ENCODE measurements at regions not wholly inside any gene's neighbourhood (a gene's known extent, or its start where the extent isn't known, plus 50 kb on each side); places are given as distances from the start of the nearest gene placed in this dataset.

DNA sequence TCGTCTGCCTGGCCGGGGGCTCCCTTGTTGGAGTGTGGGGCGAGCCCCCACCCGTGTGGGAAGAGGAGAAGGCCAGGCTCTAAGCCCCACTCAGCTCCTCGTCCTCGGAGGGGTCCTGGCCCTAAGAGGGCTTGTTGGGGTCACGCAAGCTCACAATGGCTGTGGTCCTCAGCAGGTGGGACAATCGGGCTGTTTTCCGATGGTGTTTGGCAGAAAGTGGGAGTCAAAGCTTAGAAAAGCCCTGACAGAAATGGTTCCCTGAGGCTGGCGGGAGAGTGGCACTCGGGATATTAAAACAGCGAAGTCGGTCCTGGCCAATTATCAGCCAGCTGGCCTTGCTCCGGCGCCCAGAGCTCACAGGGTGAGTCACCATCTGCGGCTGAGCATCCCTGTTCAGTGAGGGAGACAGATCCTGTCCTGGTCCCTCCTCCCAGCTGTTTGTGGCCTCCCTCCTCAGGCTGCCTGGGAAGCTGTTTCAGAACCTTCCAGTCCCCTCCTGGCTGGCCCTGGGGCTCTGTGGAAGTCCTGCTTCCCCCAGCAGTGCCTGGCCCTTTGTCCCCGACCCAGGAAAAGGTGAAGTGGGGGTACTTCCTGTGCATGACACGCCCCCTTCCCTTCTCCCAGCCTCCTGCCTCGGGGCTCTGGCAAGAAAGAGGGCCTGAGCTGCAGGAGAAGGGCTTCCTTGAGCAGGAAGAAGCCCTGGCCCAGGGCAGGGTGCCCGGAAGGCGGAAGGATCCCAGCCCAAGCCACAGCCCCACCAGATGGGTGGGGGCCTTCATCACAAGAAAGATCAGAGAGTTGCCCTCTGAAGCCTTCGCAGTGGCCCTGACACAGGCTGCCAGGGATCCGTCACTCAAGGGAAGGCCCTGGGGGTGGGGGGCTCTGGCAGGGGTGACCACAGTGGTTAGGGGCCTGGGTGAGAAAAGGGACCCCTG is 53.6 kb upstream of the BHLHE23 start:
- H3K27ac ChIP-seq: no peak overlapping the region
- DNase-seq (ENCODE audit: low read depth, low spot score): no peak

DNA sequence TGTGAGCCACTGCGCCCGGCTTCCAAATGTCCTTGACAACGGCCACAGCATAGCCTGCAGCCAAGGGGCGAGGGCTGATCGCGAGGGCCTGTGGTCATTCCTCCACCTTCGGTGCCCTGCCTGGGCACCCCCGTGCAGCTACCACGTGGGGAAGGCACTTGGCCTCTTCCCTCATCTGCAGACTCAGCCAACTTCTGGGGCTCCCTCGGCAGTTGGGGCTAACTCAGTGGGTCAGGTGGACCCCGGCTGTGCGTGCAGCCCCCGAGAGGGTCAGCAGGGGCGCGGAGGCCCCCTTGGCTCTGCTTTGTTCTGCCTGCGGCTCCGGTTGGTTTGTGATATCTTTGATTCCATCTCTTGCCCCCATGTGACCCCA is 52.9 kb upstream of the BHLHE23 start:
- no peak for DNase-seq (ENCODE audit: low read depth, low spot score)
- H3K27ac ChIP-seq: no peak overlapping the region

DNA sequence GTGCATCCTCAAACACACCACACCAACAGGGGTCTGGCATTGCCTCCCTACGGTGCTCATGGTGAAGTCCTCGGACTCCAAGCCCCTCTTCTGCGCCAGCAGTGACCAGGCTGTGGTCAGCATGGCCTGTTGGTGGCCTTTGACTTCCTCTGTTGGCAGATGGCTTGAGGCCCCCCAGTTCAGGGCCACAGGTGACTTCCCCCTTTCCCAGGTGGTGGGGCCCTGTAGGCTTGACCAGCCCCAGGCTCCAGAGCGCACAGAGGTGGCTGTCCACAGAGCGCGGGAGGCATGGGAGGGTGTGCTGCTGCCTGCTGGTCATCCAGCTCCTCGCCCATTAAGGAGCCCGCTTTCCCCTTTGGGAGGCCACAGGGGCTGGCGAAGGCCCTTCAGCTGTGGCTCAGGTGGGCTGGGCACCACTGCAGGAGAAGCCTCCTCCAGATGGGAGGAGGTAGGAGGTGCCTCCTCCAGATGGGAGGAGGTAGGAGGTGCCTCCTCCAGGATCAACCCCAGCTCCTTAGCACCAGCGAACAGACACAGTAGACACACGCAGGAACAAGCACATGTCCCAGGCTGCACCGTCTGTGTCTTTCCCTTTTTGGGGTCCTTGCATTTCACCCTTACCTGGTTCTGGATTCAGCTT is 52.1 kb upstream of the BHLHE23 start:
- no peak for DNase-seq (ENCODE audit: low read depth, low spot score)
- no peak overlapping the region for H3K27ac ChIP-seq

DNA sequence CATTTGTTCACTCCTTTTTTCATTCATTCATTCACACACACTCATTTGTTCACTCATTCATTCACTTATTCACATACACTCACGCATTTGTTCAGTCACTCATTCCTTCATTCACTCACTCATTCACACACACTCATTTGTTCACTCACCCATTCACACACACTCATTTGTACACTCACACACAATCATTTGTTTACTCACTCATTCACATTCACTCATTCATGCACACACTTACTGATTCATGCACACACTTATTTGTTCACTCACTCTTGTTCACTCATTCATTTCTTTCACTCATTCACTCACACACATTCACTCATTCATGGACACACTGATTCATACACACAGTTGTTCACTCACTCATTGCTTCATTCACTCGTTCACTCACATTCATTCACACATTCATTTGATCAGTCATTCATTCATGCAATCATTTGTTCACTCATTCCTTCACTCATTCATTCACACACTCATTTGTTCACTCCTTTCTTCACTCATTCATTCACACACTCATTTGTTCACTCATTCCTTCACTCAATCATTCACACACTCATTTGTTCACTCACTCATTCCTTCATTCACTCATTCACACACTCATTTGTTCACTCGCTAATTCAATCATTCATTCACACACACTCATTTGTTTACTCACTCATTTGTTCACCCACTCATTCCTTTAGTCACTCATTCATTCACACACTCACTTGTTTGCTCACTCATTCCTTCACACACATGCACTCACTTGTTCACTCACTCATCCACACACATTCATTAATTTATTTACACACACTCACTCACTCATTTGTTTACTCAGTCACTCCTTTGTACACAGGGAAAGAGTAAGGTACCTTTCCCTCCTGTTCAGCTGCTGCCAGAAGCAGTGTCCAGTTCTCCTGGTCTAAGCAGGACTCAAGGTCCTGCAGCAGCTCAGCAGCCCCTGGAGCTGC is 50.7 kb upstream of the BHLHE23 start:
- H3K27ac ChIP-seq: no peak overlapping the region
- DNase-seq (ENCODE audit: low read depth, low spot score): no peak

DNA sequence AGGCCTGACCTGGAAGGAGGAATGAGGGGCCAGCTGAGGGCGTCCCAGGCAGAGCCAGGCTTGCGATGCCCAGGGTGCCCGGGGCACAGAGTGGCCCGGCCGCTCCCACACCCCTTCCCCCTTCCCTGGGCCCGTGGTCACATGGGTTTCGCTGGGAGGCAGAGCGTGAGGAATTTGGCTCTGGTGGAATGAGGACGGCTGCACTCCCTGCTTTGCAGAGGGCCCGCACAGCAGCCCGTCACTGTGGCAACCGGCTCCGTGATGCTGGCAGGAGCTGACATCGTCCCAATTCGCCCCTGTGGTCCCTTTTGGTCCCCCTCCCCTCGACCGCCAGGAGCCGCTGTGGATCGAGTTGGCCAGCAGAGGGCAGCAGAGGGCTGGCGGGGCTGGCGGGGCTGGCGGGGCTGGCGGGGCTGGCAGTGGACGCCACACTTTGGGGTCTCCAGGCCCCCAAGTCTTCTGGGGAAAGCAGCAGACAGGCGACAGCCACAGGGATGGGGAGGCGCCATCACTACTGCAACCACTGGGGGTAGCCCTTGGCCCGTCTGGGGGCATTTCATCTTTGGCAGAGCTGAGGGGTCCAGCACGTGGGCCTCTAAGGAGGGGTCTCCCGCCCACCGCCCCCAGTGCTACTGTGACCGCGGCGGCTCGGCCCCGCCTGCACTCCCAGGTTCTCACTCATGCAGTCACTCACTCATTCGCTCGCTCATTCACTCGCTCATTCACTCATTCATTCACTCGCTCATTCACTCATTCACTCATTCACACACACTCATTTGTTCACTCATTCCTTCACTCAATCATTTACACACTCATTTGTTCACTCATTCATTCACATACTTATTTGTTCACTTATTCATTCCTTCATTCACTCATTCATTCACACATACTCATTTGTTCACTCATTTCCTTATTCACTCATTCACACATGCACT is 49.7 kb upstream of the BHLHE23 start:
- H3K27ac ChIP-seq: no peak overlapping the region
- DNase-seq (ENCODE audit: low read depth, low spot score): no peak
